Aorta (tissue), 5 donors: ENCODE measurements at regions not wholly inside any gene's neighbourhood (a gene's known extent, or its start where the extent isn't known, plus 50 kb on each side); places are given as distances from the start of the nearest gene placed in this dataset.
A peak's percentile ranks its signal among the peaks of the same experiment; 100 is the strongest.

Experiments used
- ATAC-seq: fragments of 200-7000 bp; cut with Tn5 transposase; one replicate; pipeline ENCODE4 v1.9.1; 2022; ENCODE audit warnings: moderate library complexity; ENCODE audit not compliant: low FRiP score
- DNase-seq, 2 donors: peaks; one replicate each; pipeline ENCODE4 v3.0.0-alpha.2; 2020
- H3K27ac ChIP-seq, 2 donors: one replicate each; pipeline ENCODE4 v1.5.1; 2013; ENCODE audit warnings: low read length in 2 of 2, mild to moderate bottlenecking in 2 of 2, moderate library complexity in 2 of 2, control low read depth in 1 of 2, inconsistent platforms in 1 of 2, low read depth in 1 of 2
- H3K27me3 ChIP-seq, 2 donors: one replicate each; pipeline ENCODE4 v1.6.1; 2013; ENCODE audit warnings: control low read depth in 1 of 2, low read length in 1 of 2, mild to moderate bottlenecking in 1 of 2, moderate library complexity in 1 of 2; ENCODE audit not compliant: insufficient read depth in 2 of 2, control insufficient read depth in 1 of 2
- H3K36me3 ChIP-seq, 2 donors: one replicate each; pipeline ENCODE4 v1.6.1; 2013; ENCODE audit warnings: control low read depth in 1 of 2, low read length in 1 of 2, mild to moderate bottlenecking in 1 of 2; ENCODE audit not compliant: insufficient read depth in 2 of 2, control insufficient read depth in 1 of 2
- H3K4me1 ChIP-seq, 2 donors: one replicate each; pipeline ENCODE4 v1.6.1; 2013; ENCODE audit warnings: low read length in 2 of 2, control low read depth in 1 of 2, mild to moderate bottlenecking in 1 of 2, moderate library complexity in 1 of 2; ENCODE audit not compliant: insufficient read depth in 2 of 2, control insufficient read depth in 1 of 2
- H3K4me3 ChIP-seq, 2 donors: one replicate each; pipeline ENCODE4 v1.5.1; 2013; ENCODE audit warnings: low read length in 2 of 2, control low read depth in 1 of 2, mild to moderate bottlenecking in 1 of 2
- H3K9me3 ChIP-seq: one replicate; pipeline ENCODE4 v1.6.1; 2013; ENCODE audit warnings: mild to moderate bottlenecking, low read length; ENCODE audit not compliant: control insufficient read depth
- WGBS, 2 donors: extraction: QIAGEN DNeasy Blood & Tissue Kit; methylation state at CpG; one replicate each; pipeline ENCODE4 v1.1.7; 2013; 5-methylcytosine and 5-hydroxymethylcytosine counted together
- intact Hi-C, 2 donors: fragments of 100-400 bp; cut with DNase I; formaldehyde crosslinking; loops; one replicate each; pipeline versions ENCODE4 v1.14.2 to v1.15.0; 2022
- donor health status: healthy with polysubstance abuse.
- donor health status: Bipolar disorder and iron deficiency.
- donor health status: DM: no; HTN: no; CAD: no.
- donor health status: DM: no; HTN: no; CAD: no.
- donor health status: DM: yes; HTN: yes; CAD: no.

- Histone ChIP-seq H3K27ac (no peak overlapping the region), H3K4me3 (no peak overlapping the region), H3K27me3 (no peaks in the 10 kb centered on the region), H3K4me1 (peaks cover 2 to 4% of the 10 kb centered on the region in 2 donors), H3K36me3 (no peaks in the 10 kb centered on the region), H3K9me3 (no peaks in the 10 kb centered on the region)
- intact Hi-C loops, result loop anchor here in 1 of 2 donors (10.0 kb wide), 1 partner anchor 321 kb away; no protein-coding TSS in a partner anchor
- ATAC-seq (no peak), DNase-seq (no peak)
- 46 to 49% methylated on average over 4 of the region's 4 CpGs for WGBS, 2 donors
Measured at GRCh38 chr7:131103997-131104396, 223.7 kb upstream of the MKLN1 start.

- peak overlapping the region in 1 of 2 donors; percentile 87 for H3K4me3 ChIP-seq
- H3K36me3 ChIP-seq, result no peaks in the 10 kb centered on the region
- peaks cover 2 to 4% of the 10 kb centered on the region in 2 donors for H3K4me1 ChIP-seq
- DNase-seq (no peak), ATAC-seq (no peak)
- H3K27me3 ChIP-seq, result no peaks in the 10 kb centered on the region
- H3K27ac ChIP-seq, result peak overlapping the region; percentile 30 to 65
- H3K9me3 ChIP-seq, result no peaks in the 10 kb centered on the region
- intact Hi-C loops, result loop anchor here in 1 of 2 donors (5.0 to 10.0 kb wide), 3 partner anchors 32 to 320 kb away; no protein-coding TSS in a partner anchor
- WGBS, 2 donors, result 50 to 57% methylated on average over 12 of the region's 12 CpGs
Measured at GRCh38 chr7:131104596-131105293, 222.9 kb upstream of the MKLN1 start.

GRCh38 chr7:131105294-131105798 is 222.3 kb upstream of the MKLN1 start:
- intact Hi-C loops, result loop anchor here in 1 of 2 donors (5.0 to 10.0 kb wide), 3 partner anchors 33 to 319 kb away; no protein-coding TSS in a partner anchor
- H3K4me1 ChIP-seq, result peaks cover 2 to 4% of the 10 kb centered on the region in 2 donors

GRCh38 chr7:131105799-131106680 is 221.6 kb upstream of the MKLN1 start:
- H3K9me3 ChIP-seq, result no peaks in the 10 kb centered on the region
- H3K27me3 ChIP-seq, result no peaks in the 10 kb centered on the region
- H3K27ac ChIP-seq, result peak overlapping the region; percentile 91
- ATAC-seq (peak; percentile 68), DNase-seq (peak; percentile 90 to 94)
- H3K36me3 ChIP-seq, result no peaks in the 10 kb centered on the region
- peak overlapping the region; percentile 87 to 95 for H3K4me3 ChIP-seq
- peaks cover 0 to 4% of the 10 kb centered on the region in 2 donors for H3K4me1 ChIP-seq
- intact Hi-C loops, result loop anchor here in 1 of 2 donors (1.0 to 10.0 kb wide), 4 partner anchors 34 to 319 kb away; partner anchors contain the start of gene MKLN1
- WGBS, 2 donors, result 0 to 1% methylated on average over 48 to 110 of the region's 110 CpGs

More at GRCh38 chr7:131105294-131105798, 222.3 kb upstream of the MKLN1 start:
- Histone ChIP-seq H3K36me3 (no peaks in the 10 kb centered on the region), H3K4me3 (peak overlapping the region; percentile 87 to 89), H3K27ac (peak overlapping the region; percentile 30 to 91), H3K9me3 (no peaks in the 10 kb centered on the region), H3K27me3 (no peaks in the 10 kb centered on the region)
- DNase-seq, result no peak
- ATAC-seq, result no peak
- 1% methylated on average over 21 to 24 of the region's 24 CpGs for WGBS, 2 donors

- ATAC-seq, result peak; percentile 16
- intact Hi-C loops, result loop anchor here in 1 of 2 donors (1.0 to 10.0 kb wide), 4 partner anchors 35 to 318 kb away; partner anchors contain the start of gene MKLN1
Measured at GRCh38 chr7:131106681-131107336, 220.9 kb upstream of the MKLN1 start.

GRCh38 chr7:131107337-131108211 is 220.1 kb upstream of the MKLN1 start:
- Histone ChIP-seq H3K4me1 (peaks cover 0 to 4% of the 10 kb centered on the region in 2 donors), H3K4me3 (peak overlapping the region; percentile 87 to 95), H3K27ac (peak overlapping the region; percentile 91 to 99), H3K27me3 (no peaks in the 10 kb centered on the region), H3K9me3 (no peaks in the 10 kb centered on the region), H3K36me3 (no peaks in the 10 kb centered on the region)
- intact Hi-C loops, result loop anchor here in 1 of 2 donors (5.0 to 10.0 kb wide), 3 partner anchors 35 to 317 kb away; no protein-coding TSS in a partner anchor
- 0 to 1% methylated on average over 62 to 63 of the region's 63 CpGs for WGBS, 2 donors
- ATAC-seq (peak; percentile 72), DNase-seq (peak; percentile 82 to 84)

More at GRCh38 chr7:131106681-131107336, 220.9 kb upstream of the MKLN1 start:
- DNase-seq, result peak; percentile 66 to 82
- Histone ChIP-seq H3K27me3 (no peaks in the 10 kb centered on the region), H3K4me3 (peak overlapping the region; percentile 87 to 95), H3K4me1 (peaks cover 0 to 4% of the 10 kb centered on the region in 2 donors), H3K9me3 (no peaks in the 10 kb centered on the region), H3K27ac (peak overlapping the region; percentile 91 to 99), H3K36me3 (no peaks in the 10 kb centered on the region)
- WGBS, 2 donors, result 0% methylated on average over 30 to 32 of the region's 32 CpGs

- 7 to 8% methylated on average over 30 of the region's 30 CpGs for WGBS, 2 donors
- no peaks in the 10 kb centered on the region for H3K27me3 ChIP-seq
- peak overlapping the region; percentile 67 to 99 for H3K27ac ChIP-seq
- H3K36me3 ChIP-seq, result no peaks in the 10 kb centered on the region
- intact Hi-C loops, result loop anchor here in 1 of 2 donors (5.0 to 10.0 kb wide), 3 partner anchors 36 to 316 kb away; no protein-coding TSS in a partner anchor
- DNase-seq (peak in 1 of 2 donors; percentile 85), ATAC-seq (no peak)
- no peaks in the 10 kb centered on the region for H3K9me3 ChIP-seq
- H3K4me1 ChIP-seq, result peaks cover 0 to 4% of the 10 kb centered on the region in 2 donors
- H3K4me3 ChIP-seq, result peak overlapping the region; percentile 87 to 95
Measured at GRCh38 chr7:131108212-131108940, 219.3 kb upstream of the MKLN1 start.
